ENCODE measurements at regions not wholly inside any gene's neighbourhood (a gene's known extent, or its start where the extent isn't known, plus 50 kb on each side); places are given as distances from the start of the nearest gene placed in this dataset.

DNA sequence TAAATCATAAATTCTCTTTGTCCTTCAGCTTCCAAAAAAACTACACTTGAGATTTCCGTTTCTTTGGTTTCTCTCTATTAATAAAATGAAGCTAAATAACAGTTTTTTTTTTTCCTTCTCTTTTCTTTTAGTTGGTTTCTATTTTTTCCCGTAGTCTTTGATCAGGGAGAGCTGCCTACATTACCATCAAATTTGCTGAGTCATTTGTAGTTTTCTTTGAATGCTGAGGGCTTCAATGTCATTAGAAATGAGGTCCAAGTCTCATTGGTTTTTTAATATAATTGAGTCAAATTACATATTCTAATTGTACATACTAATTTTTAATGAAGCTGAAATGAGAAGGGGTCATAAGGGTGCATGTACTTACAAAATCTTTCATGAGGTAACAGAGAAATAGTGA is 550.2 kb downstream of the GBA3 start:
- Histone ChIP-seq H3K27ac (ENCODE audit: insufficient read depth in 1 of 2, low read depth in 1 of 2, low read length in 2 of 2, poor library complexity in 1 of 2, severe bottlenecking in 2 of 2) (no peak overlapping the region), H3K4me1 (ENCODE audit: control extremely low read depth in 1 of 4, control insufficient read depth in 4 of 4, insufficient read depth in 4 of 4, low read length in 3 of 4) (no peaks in the 10 kb centered on the region), H3K36me3 (ENCODE audit: control insufficient read depth in 4 of 4, insufficient read depth in 4 of 4, low read length in 3 of 4) (no peaks in the 10 kb centered on the region), H3K9me3 (ENCODE audit: control extremely low read depth in 1 of 5, control insufficient read depth in 4 of 5, insufficient read depth in 2 of 5, low read depth in 1 of 5, low read length in 4 of 5) (no peaks in the 10 kb centered on the region), H3K27me3 (replicated peaks in 2 of 5; ENCODE audit: control insufficient read depth in 4 of 5, insufficient read depth in 5 of 5, low read length in 4 of 5) (no peaks in the 10 kb centered on the region), H3K4me3 (ENCODE audit: control insufficient read depth in 1 of 7, extremely low read depth in 1 of 7, insufficient read depth in 4 of 7, low read depth in 2 of 7, low read length in 6 of 7) (no peak overlapping the region)
- CTCF ChIA-PET = no interaction called here
- DNase-seq = peak in 1 of 3 donors; percentile 4
- WGBS (ENCODE audit: insufficient coverage) = no CpG with 5 or more reads among the region's 2 CpGs
- POLR2A ChIA-PET = no interaction called here

- ChIA-PET CTCF (no interaction called here), POLR2A (no interaction called here)
- no peaks in the 10 kb centered on the region for H3K36me3 ChIP-seq (ENCODE audit: control insufficient read depth in 4 of 4, insufficient read depth in 4 of 4, low read length in 3 of 4)
- DNase-seq = no peak
- H3K27ac ChIP-seq (ENCODE audit: insufficient read depth in 1 of 2, low read depth in 1 of 2, low read length in 2 of 2, poor library complexity in 1 of 2, severe bottlenecking in 2 of 2) = no peak overlapping the region
- H3K4me3 ChIP-seq (ENCODE audit: control insufficient read depth in 1 of 7, extremely low read depth in 1 of 7, insufficient read depth in 4 of 7, low read depth in 2 of 7, low read length in 6 of 7) = no peak overlapping the region
- no peaks in the 10 kb centered on the region for H3K4me1 ChIP-seq (ENCODE audit: control extremely low read depth in 1 of 4, control insufficient read depth in 4 of 4, insufficient read depth in 4 of 4, low read length in 3 of 4)
- 96% methylated on average over 4 of the region's 5 CpGs for WGBS (ENCODE audit: insufficient coverage)
- H3K27me3 ChIP-seq (replicated peaks in 2 of 5; ENCODE audit: control insufficient read depth in 4 of 5, insufficient read depth in 5 of 5, low read length in 4 of 5) = no peaks in the 10 kb centered on the region
- H3K9me3 ChIP-seq (ENCODE audit: control extremely low read depth in 1 of 5, control insufficient read depth in 4 of 5, insufficient read depth in 2 of 5, low read depth in 1 of 5, low read length in 4 of 5) = no peaks in the 10 kb centered on the region
Measured at GRCh38 chr4:23241408-23241807, 548.7 kb downstream of the GBA3 start.

DNA sequence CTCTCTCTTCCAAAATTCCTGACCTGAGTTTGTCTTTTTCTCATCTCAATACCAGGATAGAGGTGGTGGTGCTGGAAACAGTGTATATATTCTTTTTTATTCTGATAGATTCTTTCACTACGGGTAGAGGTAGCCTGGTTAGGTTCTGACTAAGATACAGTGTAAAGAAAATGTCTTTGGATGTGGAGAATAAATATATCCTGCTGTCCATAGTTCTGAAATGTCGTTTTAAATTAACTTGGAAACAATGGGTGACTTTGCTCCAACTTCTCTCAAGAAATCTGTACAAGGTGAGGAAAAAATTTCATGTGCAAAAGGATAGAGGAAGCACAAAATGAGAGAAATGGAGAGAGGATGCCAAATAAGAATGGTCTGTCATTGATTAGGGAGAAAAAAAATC is 546.1 kb downstream of the GBA3 start:
- WGBS (ENCODE audit: insufficient coverage) = 71% methylated on average over 1 of the region's 2 CpGs
- no peaks in the 10 kb centered on the region for H3K36me3 ChIP-seq (ENCODE audit: control insufficient read depth in 4 of 4, insufficient read depth in 4 of 4, low read length in 3 of 4)
- DNase-seq = no peak
- H3K27me3 ChIP-seq (replicated peaks in 2 of 5; ENCODE audit: control insufficient read depth in 4 of 5, insufficient read depth in 5 of 5, low read length in 4 of 5) = no peaks in the 10 kb centered on the region
- no peak overlapping the region for H3K27ac ChIP-seq (ENCODE audit: insufficient read depth in 1 of 2, low read depth in 1 of 2, low read length in 2 of 2, poor library complexity in 1 of 2, severe bottlenecking in 2 of 2)
- POLR2A ChIA-PET = no interaction called here
- CTCF ChIA-PET = no interaction called here
- H3K4me1 ChIP-seq (ENCODE audit: control extremely low read depth in 1 of 4, control insufficient read depth in 4 of 4, insufficient read depth in 4 of 4, low read length in 3 of 4) = no peaks in the 10 kb centered on the region
- H3K4me3 ChIP-seq (ENCODE audit: control insufficient read depth in 1 of 7, extremely low read depth in 1 of 7, insufficient read depth in 4 of 7, low read depth in 2 of 7, low read length in 6 of 7) = no peak overlapping the region
- H3K9me3 ChIP-seq (ENCODE audit: control extremely low read depth in 1 of 5, control insufficient read depth in 4 of 5, insufficient read depth in 2 of 5, low read depth in 1 of 5, low read length in 4 of 5) = no peaks in the 10 kb centered on the region

DNA sequence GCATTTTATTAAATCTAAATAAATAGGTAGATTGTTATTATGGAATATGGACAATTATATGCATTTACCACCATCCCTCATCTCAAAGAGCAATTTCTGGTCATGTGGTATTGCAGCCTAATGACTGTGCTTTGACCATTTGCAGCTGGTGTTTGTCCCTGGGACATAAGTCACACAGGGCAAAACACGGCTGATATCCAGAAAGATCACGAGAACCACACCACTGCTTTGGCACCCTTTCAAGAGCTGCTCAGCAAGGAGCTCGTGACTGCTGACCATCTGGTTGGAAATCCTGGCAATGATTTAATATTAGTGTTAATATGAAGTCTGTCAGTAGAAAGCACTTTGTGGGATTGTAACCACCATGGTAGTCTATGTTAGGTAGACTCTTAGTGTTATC is 545.0 kb downstream of the GBA3 start:
- DNase-seq = no peak
- Histone ChIP-seq H3K9me3 (ENCODE audit: control extremely low read depth in 1 of 5, control insufficient read depth in 4 of 5, insufficient read depth in 2 of 5, low read depth in 1 of 5, low read length in 4 of 5) (no peaks in the 10 kb centered on the region), H3K27ac (ENCODE audit: insufficient read depth in 1 of 2, low read depth in 1 of 2, low read length in 2 of 2, poor library complexity in 1 of 2, severe bottlenecking in 2 of 2) (no peak overlapping the region), H3K4me3 (ENCODE audit: control insufficient read depth in 1 of 7, extremely low read depth in 1 of 7, insufficient read depth in 4 of 7, low read depth in 2 of 7, low read length in 6 of 7) (no peak overlapping the region), H3K36me3 (ENCODE audit: control insufficient read depth in 4 of 4, insufficient read depth in 4 of 4, low read length in 3 of 4) (no peaks in the 10 kb centered on the region), H3K27me3 (replicated peaks in 2 of 5; ENCODE audit: control insufficient read depth in 4 of 5, insufficient read depth in 5 of 5, low read length in 4 of 5) (no peaks in the 10 kb centered on the region), H3K4me1 (ENCODE audit: control extremely low read depth in 1 of 4, control insufficient read depth in 4 of 4, insufficient read depth in 4 of 4, low read length in 3 of 4) (no peaks in the 10 kb centered on the region)
- ChIA-PET CTCF (no interaction called here), POLR2A (no interaction called here)
- WGBS (ENCODE audit: insufficient coverage) = 98% methylated on average over 3 of the region's 3 CpGs

GRCh38 chr4:23235628-23236390 is 543.1 kb downstream of the GBA3 start:
- 35% methylated on average over 3 of the region's 5 CpGs for WGBS (ENCODE audit: insufficient coverage)
- Histone ChIP-seq H3K27ac (ENCODE audit: insufficient read depth in 1 of 2, low read depth in 1 of 2, low read length in 2 of 2, poor library complexity in 1 of 2, severe bottlenecking in 2 of 2) (no peak overlapping the region), H3K27me3 (replicated peaks in 2 of 5; ENCODE audit: control insufficient read depth in 4 of 5, insufficient read depth in 5 of 5, low read length in 4 of 5) (no peaks in the 10 kb centered on the region), H3K36me3 (ENCODE audit: control insufficient read depth in 4 of 4, insufficient read depth in 4 of 4, low read length in 3 of 4) (no peaks in the 10 kb centered on the region), H3K4me1 (ENCODE audit: control extremely low read depth in 1 of 4, control insufficient read depth in 4 of 4, insufficient read depth in 4 of 4, low read length in 3 of 4) (no peaks in the 10 kb centered on the region), H3K9me3 (ENCODE audit: control extremely low read depth in 1 of 5, control insufficient read depth in 4 of 5, insufficient read depth in 2 of 5, low read depth in 1 of 5, low read length in 4 of 5) (no peaks in the 10 kb centered on the region), H3K4me3 (ENCODE audit: control insufficient read depth in 1 of 7, extremely low read depth in 1 of 7, insufficient read depth in 4 of 7, low read depth in 2 of 7, low read length in 6 of 7) (no peak overlapping the region)
- ChIA-PET CTCF (no interaction called here), POLR2A (no interaction called here)
- no peak for DNase-seq

DNA sequence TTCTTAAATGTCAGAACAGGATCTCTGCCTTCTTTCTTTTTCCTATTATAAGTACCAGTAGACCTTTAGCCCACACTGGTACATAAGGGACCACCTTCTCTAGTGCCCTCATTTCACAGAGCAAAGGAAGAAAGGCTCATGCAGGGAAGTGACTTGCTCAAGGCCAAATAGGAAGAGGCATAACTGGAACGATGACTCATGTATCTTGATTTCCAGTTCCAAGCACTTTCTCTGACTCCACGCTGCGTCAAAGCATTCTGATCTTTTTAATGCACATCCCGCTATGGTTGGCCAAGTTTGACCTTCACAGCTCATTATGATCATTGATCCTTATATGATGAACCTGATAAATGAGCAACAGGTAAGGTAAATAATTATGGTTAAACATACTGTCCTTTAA is 542.0 kb downstream of the GBA3 start:
- H3K27ac ChIP-seq (ENCODE audit: insufficient read depth in 1 of 2, low read depth in 1 of 2, low read length in 2 of 2, poor library complexity in 1 of 2, severe bottlenecking in 2 of 2) = no peak overlapping the region
- 86% methylated on average over 1 of the region's 4 CpGs for WGBS (ENCODE audit: insufficient coverage)
- H3K9me3 ChIP-seq (ENCODE audit: control extremely low read depth in 1 of 5, control insufficient read depth in 4 of 5, insufficient read depth in 2 of 5, low read depth in 1 of 5, low read length in 4 of 5) = no peaks in the 10 kb centered on the region
- H3K4me3 ChIP-seq (ENCODE audit: control insufficient read depth in 1 of 7, extremely low read depth in 1 of 7, insufficient read depth in 4 of 7, low read depth in 2 of 7, low read length in 6 of 7) = no peak overlapping the region
- no peak for DNase-seq
- no peaks in the 10 kb centered on the region for H3K4me1 ChIP-seq (ENCODE audit: control extremely low read depth in 1 of 4, control insufficient read depth in 4 of 4, insufficient read depth in 4 of 4, low read length in 3 of 4)
- no peaks in the 10 kb centered on the region for H3K27me3 ChIP-seq (replicated peaks in 2 of 5; ENCODE audit: control insufficient read depth in 4 of 5, insufficient read depth in 5 of 5, low read length in 4 of 5)
- POLR2A ChIA-PET = no interaction called here
- no peaks in the 10 kb centered on the region for H3K36me3 ChIP-seq (ENCODE audit: control insufficient read depth in 4 of 4, insufficient read depth in 4 of 4, low read length in 3 of 4)
- CTCF ChIA-PET = no interaction called here

DNA sequence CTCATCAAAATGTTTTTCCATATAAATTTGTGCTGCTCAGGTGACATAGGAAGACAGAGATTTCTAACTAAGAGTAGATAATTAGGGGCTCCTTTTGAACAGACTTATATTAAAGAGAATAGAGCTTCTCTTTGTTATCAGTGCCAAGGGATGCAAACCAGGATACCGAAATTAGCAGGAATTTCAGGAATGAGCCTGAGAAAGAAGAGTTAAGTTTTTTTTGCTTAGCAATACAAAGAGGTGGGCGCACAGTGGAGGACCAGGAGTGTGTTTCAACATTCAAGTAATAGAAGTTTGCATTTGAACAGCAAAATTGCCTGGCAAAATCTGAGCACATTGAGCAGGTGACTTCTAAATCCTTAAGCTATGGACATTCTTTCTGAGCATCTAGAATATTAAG is 541.3 kb downstream of the GBA3 start:
- no peaks in the 10 kb centered on the region for H3K27me3 ChIP-seq (replicated peaks in 2 of 5; ENCODE audit: control insufficient read depth in 4 of 5, insufficient read depth in 5 of 5, low read length in 4 of 5)
- 95% methylated on average over 2 of the region's 2 CpGs for WGBS (ENCODE audit: insufficient coverage)
- POLR2A ChIA-PET = no interaction called here
- H3K27ac ChIP-seq (ENCODE audit: insufficient read depth in 1 of 2, low read depth in 1 of 2, low read length in 2 of 2, poor library complexity in 1 of 2, severe bottlenecking in 2 of 2) = no peak overlapping the region
- H3K9me3 ChIP-seq (ENCODE audit: control extremely low read depth in 1 of 5, control insufficient read depth in 4 of 5, insufficient read depth in 2 of 5, low read depth in 1 of 5, low read length in 4 of 5) = no peaks in the 10 kb centered on the region
- H3K4me3 ChIP-seq (ENCODE audit: control insufficient read depth in 1 of 7, extremely low read depth in 1 of 7, insufficient read depth in 4 of 7, low read depth in 2 of 7, low read length in 6 of 7) = no peak overlapping the region
- no peaks in the 10 kb centered on the region for H3K4me1 ChIP-seq (ENCODE audit: control extremely low read depth in 1 of 4, control insufficient read depth in 4 of 4, insufficient read depth in 4 of 4, low read length in 3 of 4)
- CTCF ChIA-PET = no interaction called here
- H3K36me3 ChIP-seq (ENCODE audit: control insufficient read depth in 4 of 4, insufficient read depth in 4 of 4, low read length in 3 of 4) = no peaks in the 10 kb centered on the region
- no peak for DNase-seq
